Neural cell (in vitro differentiated cells): ENCODE measurements at regions not wholly inside any gene's neighbourhood (a gene's known extent, or its start where the extent isn't known, plus 50 kb on each side); places are given as distances from the start of the nearest gene placed in this dataset.

ENCODE experiments used
- CTCF ChIP-seq: fragments of 450-650 bp; IDR thresholded peaks from 2 replicates; pipeline ENCODE4 v1.5.1; 2014; ENCODE audit warnings: antibody characterized with exemption, mild to moderate bottlenecking, moderate library complexity; ENCODE audit not compliant: poor library complexity, severe bottlenecking
- EP300 ChIP-seq: fragments of 450-650 bp; conservative IDR thresholded peaks from 2 replicates; pipeline ENCODE4 v1.6.1; 2014; ENCODE audit warnings: antibody characterized with exemption, mild to moderate bottlenecking, moderate library complexity; ENCODE audit not compliant: poor library complexity, severe bottlenecking
- EZH2 ChIP-seq: fragments of 200-600, 300-800 bp; shearing (Covaris generic), sonication (generic); IDR thresholded peaks from 2 replicates; pipeline ENCODE4 v1.6.1; 2014; ENCODE audit warnings: antibody characterized with exemption, low read length, borderline replicate concordance, mild to moderate bottlenecking; ENCODE audit not compliant: insufficient read depth, poor library complexity, severe bottlenecking
- MXI1 ChIP-seq: fragments of 450-650 bp; conservative IDR thresholded peaks from 2 replicates; pipeline ENCODE4 v1.6.1; 2014; ENCODE audit warnings: antibody characterized with exemption, mild to moderate bottlenecking; ENCODE audit not compliant: poor library complexity, severe bottlenecking
- POLR2AphosphoS5 ChIP-seq: IDR thresholded peaks from 2 replicates; pipeline ENCODE4 v1.6.1; 2012

GRCh38 chr1:104665300-104665699, 915.6 kb downstream of the AMY1C start:
- TF ChIP-seq MXI1: no peak
- no peak for TF ChIP-seq EZH2
- no peak for TF ChIP-seq EP300
- no peak for TF ChIP-seq CTCF
- TF ChIP-seq POLR2AphosphoS5: no peak
